ENCODE measurements at regions not wholly inside any gene's neighbourhood (a gene's known extent, or its start where the extent isn't known, plus 50 kb on each side); places are given as distances from the start of the nearest gene placed in this dataset.

- DNase-seq, result no peak
- no peaks in the 10 kb centered on the region for H3K36me3 ChIP-seq
- no peaks in the 10 kb centered on the region for H3K4me1 ChIP-seq
- H3K27me3 ChIP-seq, result no peaks in the 10 kb centered on the region
- H3K4me3 ChIP-seq (replicated peaks in 1 of 3), result no peak overlapping the region
- 65 to 85% methylated on average over 2 of the region's 2 CpGs for whole genome bisulfite sequencing, 2 donors
- no peaks in the 10 kb centered on the region for H3K9me3 ChIP-seq
- TF ChIP-seq CTCF (IDR thresholded peaks at IDR 0.05) (no peak), POLR2A (IDR thresholded peaks at IDR 0.05) (no peak)
- no peak overlapping the region for H3K27ac ChIP-seq
- intact Hi-C loops (cut with DNase I), result no loop called here
Observed at GRCh38 chr4:90057091-90057490, 70.1 kb upstream of the CCSER1 start.

GRCh38 chr4:90060039-90060438 is 67.2 kb upstream of the CCSER1 start:
- TF ChIP-seq POLR2A (IDR thresholded peaks at IDR 0.05) (no peak), CTCF (IDR thresholded peaks at IDR 0.05) (no peak)
- Histone ChIP-seq H3K4me1 (no peaks in the 10 kb centered on the region), H3K9me3 (no peaks in the 10 kb centered on the region), H3K27me3 (no peaks in the 10 kb centered on the region), H3K36me3 (no peaks in the 10 kb centered on the region), H3K4me3 (replicated peaks in 1 of 3) (no peak overlapping the region), H3K27ac (no peak overlapping the region)
- DNase-seq, result no peak
- 84 to 87% methylated on average over 4 of the region's 4 CpGs for WGBS, 2 donors
- intact Hi-C loops (cut with DNase I), result no loop called here

GRCh38 chr4:90061881-90062280 is 65.3 kb upstream of the CCSER1 start:
- WGBS, 2 donors, result 38 to 46% methylated on average over 1 of the region's 1 CpG
- Histone ChIP-seq H3K4me1 (no peaks in the 10 kb centered on the region), H3K9me3 (no peaks in the 10 kb centered on the region), H3K4me3 (replicated peaks in 1 of 3) (no peak overlapping the region), H3K36me3 (no peaks in the 10 kb centered on the region), H3K27me3 (no peaks in the 10 kb centered on the region), H3K27ac (no peak overlapping the region)
- TF ChIP-seq POLR2A (IDR thresholded peaks at IDR 0.05) (no peak), CTCF (IDR thresholded peaks at IDR 0.05) (no peak)
- no peak for DNase-seq
- intact Hi-C loops (cut with DNase I), result no loop called here

- Histone ChIP-seq H3K4me1 (no peaks in the 10 kb centered on the region), H3K27me3 (no peaks in the 10 kb centered on the region), H3K27ac (no peak overlapping the region), H3K9me3 (no peaks in the 10 kb centered on the region), H3K36me3 (no peaks in the 10 kb centered on the region), H3K4me3 (replicated peaks in 1 of 3) (no peak overlapping the region)
- TF ChIP-seq POLR2A (IDR thresholded peaks at IDR 0.05) (no peak), CTCF (IDR thresholded peaks at IDR 0.05) (no peak)
- DNase-seq, result no peak
- WGBS, 2 donors, result 87 to 89% methylated on average over 4 of the region's 4 CpGs
- intact Hi-C loops (cut with DNase I), result no loop called here
Observed at GRCh38 chr4:90064196-90064595, 63.0 kb upstream of the CCSER1 start.

GRCh38 chr4:90069151-90069550 is 58.0 kb upstream of the CCSER1 start:
- no peaks in the 10 kb centered on the region for H3K4me1 ChIP-seq
- no peaks in the 10 kb centered on the region for H3K27me3 ChIP-seq
- H3K4me3 ChIP-seq (replicated peaks in 1 of 3), result no peak overlapping the region
- no peak for DNase-seq
- H3K36me3 ChIP-seq, result no peaks in the 10 kb centered on the region
- no peak overlapping the region for H3K27ac ChIP-seq
- intact Hi-C loops (cut with DNase I), result no loop called here
- TF ChIP-seq CTCF (IDR thresholded peaks at IDR 0.05), result no peak
- no peak for TF ChIP-seq POLR2A (IDR thresholded peaks at IDR 0.05)
- no peaks in the 10 kb centered on the region for H3K9me3 ChIP-seq
- 92 to 97% methylated on average over 1 of the region's 1 CpG for WGBS, 2 donors
